Gastroesophageal sphincter (tissue), 3 donors: ENCODE measurements at regions not wholly inside any gene's neighbourhood (a gene's known extent, or its start where the extent isn't known, plus 50 kb on each side); places are given as distances from the start of the nearest gene placed in this dataset.

Experiments
- CTCF ChIP-seq, 4 experiments: fragments of 200-600 bp in 2 of 4; fragments of 450-650 bp in 2 of 4; sonication (generic) in 1 of 4; IDR thresholded peaks; one replicate each; pipeline ENCODE4 v1.5.1; 2017 to 2019; ENCODE audit warnings: antibody characterized with exemption in 4 of 4, mild to moderate bottlenecking in 2 of 4, moderate library complexity in 2 of 4
- POLR2A ChIP-seq, 2 donors: fragments of 450-650 bp; IDR thresholded peaks; one replicate each; pipeline ENCODE4 v1.6.1; 2017; ENCODE audit warnings: antibody characterized with exemption in 2 of 2, mild to moderate bottlenecking in 2 of 2, moderate library complexity in 1 of 2

- no peak for TF ChIP-seq CTCF (IDR thresholded peaks at IDR 0.05)
- no peak for TF ChIP-seq POLR2A (IDR thresholded peaks at IDR 0.05)
These were observed 95.4 kb upstream of the RNU6-1 start for GRCh38 chr15:67935244-67935643.
